HG02938 (cell line): ENCODE measurements at regions not wholly inside any gene's neighbourhood (a gene's known extent, or its start where the extent isn't known, plus 50 kb on each side); places are given as distances from the start of the nearest gene placed in this dataset.
"Not testable (repeated sequence)": the region's sequence is repeated elsewhere in the genome, so short reads cannot be mapped to it uniquely, and the experiment has no call there.

Experiments used
- ATAC-seq: cut with Tn5 transposase; IDR thresholded peaks from one replicate; pipeline ENCODE4 v1.9.1; 2021; ENCODE audit warnings: mild to moderate bottlenecking, moderate library complexity; ENCODE audit not compliant: unreplicated experiment

- no peak for ATAC-seq
These were observed 170.6 kb upstream of the CCDC196 start for GRCh38 chr14:66315548-66315947.

GRCh38 chr14:66322564-66322963 lies 163.6 kb upstream of the CCDC196 start:
- ATAC-seq: no peak

GRCh38 chr14:66330228-66330627 lies 155.9 kb upstream of the CCDC196 start:
- ATAC-seq: no peak

- ATAC-seq: no peak
These were observed 155.3 kb upstream of the CCDC196 start for GRCh38 chr14:66330916-66331315.

GRCh38 chr14:66333293-66333692 lies 152.9 kb upstream of the CCDC196 start:
- not testable (repeated sequence) for ATAC-seq

- no peak for ATAC-seq
These were observed 144.9 kb upstream of the CCDC196 start for GRCh38 chr14:66341239-66341638.

GRCh38 chr14:66345986-66346385 lies 140.2 kb upstream of the CCDC196 start:
- no peak for ATAC-seq

- no peak for ATAC-seq
These were observed 134.9 kb upstream of the CCDC196 start for GRCh38 chr14:66351310-66351709.

GRCh38 chr14:66359500-66359899 lies 126.7 kb upstream of the CCDC196 start:
- no peak for ATAC-seq

- ATAC-seq: no peak
These were observed 125.7 kb upstream of the CCDC196 start for GRCh38 chr14:66360366-66360926.

- no peak for ATAC-seq
These were observed 125.2 kb upstream of the CCDC196 start for GRCh38 chr14:66361013-66361412.

GRCh38 chr14:66365388-66365787 lies 120.8 kb upstream of the CCDC196 start:
- ATAC-seq: no peak

- ATAC-seq: no peak
These were observed 116.9 kb upstream of the CCDC196 start for GRCh38 chr14:66369157-66369697.

- no peak for ATAC-seq
These were observed 114.4 kb upstream of the CCDC196 start for GRCh38 chr14:66371776-66372175.

GRCh38 chr14:66375046-66375964 lies 110.9 kb upstream of the CCDC196 start:
- no peak for ATAC-seq

- ATAC-seq: no peak
These were observed 108.6 kb upstream of the CCDC196 start for GRCh38 chr14:66377574-66377973.

- ATAC-seq: no peak
These were observed 107.3 kb upstream of the CCDC196 start for GRCh38 chr14:66378712-66379505.

GRCh38 chr14:66380143-66380542 lies 106.0 kb upstream of the CCDC196 start:
- no peak for ATAC-seq

GRCh38 chr14:66381755-66382154 lies 104.4 kb upstream of the CCDC196 start:
- ATAC-seq: no peak

GRCh38 chr14:66383257-66383656 lies 102.9 kb upstream of the CCDC196 start:
- no peak for ATAC-seq

- ATAC-seq: no peak
These were observed 102.4 kb upstream of the CCDC196 start for GRCh38 chr14:66383771-66384170.
